ENCODE measurements at regions not wholly inside any gene's neighbourhood (a gene's known extent, or its start where the extent isn't known, plus 50 kb on each side); places are given as distances from the start of the nearest gene placed in this dataset.

DNA sequence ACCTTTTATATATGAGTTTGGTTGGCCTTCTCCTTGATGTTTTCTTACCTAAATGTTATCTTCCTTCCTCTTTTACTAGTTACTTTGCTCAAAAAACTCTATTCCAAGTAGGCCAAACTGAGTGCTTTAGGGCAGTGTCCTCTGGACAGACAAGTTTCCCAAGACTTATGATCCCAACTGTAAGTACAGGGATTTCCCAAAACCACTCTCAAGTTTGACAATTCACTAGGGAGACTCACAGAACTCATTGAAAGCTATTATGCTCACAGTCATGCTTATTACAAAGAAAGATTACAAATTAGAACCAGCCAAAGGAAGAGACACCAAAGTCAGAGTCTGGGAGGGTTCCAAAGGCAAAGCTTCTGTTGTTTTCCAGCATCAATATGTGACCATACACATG lies 534.2 kb upstream of the ALCAM start:
- no peak for ATAC-seq
- no peak for DNase-seq (ENCODE audit: low spot score in 2 of 2)
- Mint-ChIP-seq H3K27ac (no peak overlapping the region), H3K36me3 (no peaks in the 10 kb centered on the region), H3K9me3 (peaks cover 0 to 4% of the 10 kb centered on the region in 2 donors)

DNA sequence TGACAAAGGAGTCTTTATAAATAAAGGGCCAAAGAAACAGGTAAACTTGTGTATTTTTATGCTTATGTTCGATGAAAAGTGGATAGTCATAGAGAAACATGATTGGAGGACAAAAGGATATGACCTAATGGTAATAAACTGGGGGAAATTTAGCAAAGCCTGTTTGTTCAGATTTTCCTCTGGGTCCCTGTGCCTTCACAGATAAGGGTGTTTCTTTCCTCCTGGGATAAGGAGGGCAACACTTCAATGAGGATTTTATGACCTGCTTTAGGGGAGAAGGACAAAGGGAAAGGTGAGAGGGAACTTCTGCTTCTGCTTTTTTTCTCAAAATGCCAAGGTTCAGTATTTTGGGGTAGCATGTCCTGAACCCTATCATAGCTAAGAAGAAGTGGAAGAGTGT lies 531.3 kb upstream of the ALCAM start:
- Mint-ChIP-seq H3K27ac (no peak overlapping the region), H3K36me3 (no peaks in the 10 kb centered on the region), H3K9me3 (peaks cover 0 to 4% of the 10 kb centered on the region in 2 donors)
- ATAC-seq, result no peak
- DNase-seq (ENCODE audit: low spot score in 2 of 2), result no peak

GRCh38 chr3:104846270-104846669 lies 520.4 kb upstream of the ALCAM start:
- no peaks in the 10 kb centered on the region for H3K36me3 Mint-ChIP-seq
- no peak for ATAC-seq
- H3K9me3 Mint-ChIP-seq, result peaks cover 0 to 4% of the 10 kb centered on the region in 2 donors

DNA sequence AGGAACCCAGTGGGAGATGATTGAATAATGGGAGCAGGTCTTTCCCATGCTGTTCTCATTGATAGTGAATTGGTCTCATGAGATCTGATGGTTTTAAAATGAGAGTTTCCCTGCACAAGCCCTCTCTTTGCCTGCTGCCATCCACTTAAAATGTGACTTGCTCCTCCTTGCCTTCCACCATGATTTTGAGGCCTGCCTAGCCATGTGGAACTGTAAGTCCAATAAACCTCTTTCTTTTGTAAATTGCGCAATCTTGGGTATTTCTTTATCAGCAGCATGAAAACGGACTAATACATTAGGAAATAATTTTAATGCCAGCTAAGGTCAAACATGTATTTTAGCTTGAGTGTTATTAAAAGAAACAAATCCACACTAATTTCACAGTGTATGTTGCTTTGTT lies 517.6 kb upstream of the ALCAM start:
- ATAC-seq (no peak), DNase-seq (ENCODE audit: low spot score in 2 of 2) (no peak)
- H3K27ac Mint-ChIP-seq, result no peak overlapping the region
- H3K9me3 Mint-ChIP-seq, result peaks cover 0 to 4% of the 10 kb centered on the region in 2 donors
- no peaks in the 10 kb centered on the region for H3K36me3 Mint-ChIP-seq

More at GRCh38 chr3:104846270-104846669, 520.4 kb upstream of the ALCAM start:
- H3K27ac Mint-ChIP-seq, result no peak overlapping the region
- DNase-seq (ENCODE audit: low spot score in 2 of 2), result no peak

- no peak for ATAC-seq
- Mint-ChIP-seq H3K27ac (no peak overlapping the region), H3K9me3 (no peaks in the 10 kb centered on the region), H3K36me3 (no peaks in the 10 kb centered on the region)
- DNase-seq (ENCODE audit: low spot score in 2 of 2), result no peak
These were observed 512.2 kb upstream of the ALCAM start for GRCh38 chr3:104854468-104854867.

DNA sequence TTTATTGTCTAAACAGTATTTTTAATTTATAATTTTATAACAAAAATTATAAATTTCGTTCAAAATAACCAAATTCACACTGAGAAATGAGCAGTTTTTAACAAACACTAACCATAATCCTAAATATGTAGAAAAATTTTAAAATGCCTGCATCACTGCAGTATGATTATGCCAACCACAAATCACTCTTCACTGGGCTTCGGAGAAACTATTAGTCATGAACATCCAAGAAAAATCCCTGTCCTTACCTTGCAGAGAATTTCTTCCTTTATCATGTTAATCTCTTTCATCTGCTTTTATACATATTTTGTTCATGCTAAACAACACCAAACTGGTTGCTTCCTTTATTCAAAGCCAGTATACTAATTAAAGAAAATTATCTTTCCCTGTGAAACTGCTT lies 511.0 kb upstream of the ALCAM start:
- H3K27ac Mint-ChIP-seq, result no peak overlapping the region
- no peak for ATAC-seq
- H3K36me3 Mint-ChIP-seq, result no peaks in the 10 kb centered on the region
- no peaks in the 10 kb centered on the region for H3K9me3 Mint-ChIP-seq
- no peak for DNase-seq (ENCODE audit: low spot score in 2 of 2)

GRCh38 chr3:104856741-104857140 lies 510.0 kb upstream of the ALCAM start:
- no peaks in the 10 kb centered on the region for H3K9me3 Mint-ChIP-seq
- H3K36me3 Mint-ChIP-seq, result no peaks in the 10 kb centered on the region
- ATAC-seq (no peak), DNase-seq (ENCODE audit: low spot score in 2 of 2) (no peak)
- no peak overlapping the region for H3K27ac Mint-ChIP-seq

- ATAC-seq, result no peak
- no peak overlapping the region for H3K27ac Mint-ChIP-seq
- no peaks in the 10 kb centered on the region for H3K9me3 Mint-ChIP-seq
- H3K36me3 Mint-ChIP-seq, result no peaks in the 10 kb centered on the region
- no peak for DNase-seq (ENCODE audit: low spot score in 2 of 2)
These were observed 498.4 kb upstream of the ALCAM start for GRCh38 chr3:104868291-104868690.

DNA sequence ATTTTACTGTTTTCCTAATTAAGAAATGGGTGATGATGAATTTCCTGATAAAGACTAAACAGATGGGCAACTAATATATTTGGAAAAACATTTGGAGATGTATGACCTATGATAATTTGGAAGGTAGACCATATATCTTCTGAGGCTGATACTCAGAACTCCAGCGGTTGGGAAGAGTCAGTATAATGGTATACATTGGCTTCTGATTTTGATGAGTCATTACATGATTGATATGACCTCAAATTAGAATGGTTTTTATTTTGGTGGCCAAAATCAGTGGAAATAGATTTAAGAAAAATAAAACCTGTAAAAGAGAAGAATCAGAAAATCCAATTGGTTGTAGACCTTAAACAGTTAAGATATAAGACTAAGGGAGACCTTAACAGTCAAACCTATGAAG lies 496.4 kb upstream of the ALCAM start:
- no peak for ATAC-seq
- Mint-ChIP-seq H3K27ac (no peak overlapping the region), H3K9me3 (no peaks in the 10 kb centered on the region), H3K36me3 (no peaks in the 10 kb centered on the region)
- DNase-seq (ENCODE audit: low spot score in 2 of 2), result no peak

DNA sequence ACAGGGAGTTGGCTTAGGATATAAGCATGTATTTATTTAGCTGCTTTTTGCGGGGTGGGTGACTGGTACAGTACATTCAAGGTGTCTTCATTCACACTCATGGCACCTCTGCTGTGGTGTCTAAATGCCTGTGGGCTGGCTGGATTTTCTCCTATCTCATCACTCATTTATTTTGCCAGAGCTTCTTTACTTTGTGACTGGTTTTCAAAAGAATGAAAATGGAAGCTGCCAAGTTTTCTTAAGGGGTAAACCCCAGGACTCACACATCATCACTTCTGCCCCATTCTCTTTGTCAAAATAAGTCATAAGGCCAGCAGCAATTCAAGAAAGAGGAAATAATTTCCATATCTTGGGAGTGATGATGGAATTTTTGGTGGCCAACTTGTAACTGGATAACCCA lies 493.4 kb upstream of the ALCAM start:
- ATAC-seq (no peak), DNase-seq (ENCODE audit: low spot score in 2 of 2) (no peak)
- Mint-ChIP-seq H3K36me3 (no peaks in the 10 kb centered on the region), H3K27ac (no peak overlapping the region), H3K9me3 (no peaks in the 10 kb centered on the region)

DNA sequence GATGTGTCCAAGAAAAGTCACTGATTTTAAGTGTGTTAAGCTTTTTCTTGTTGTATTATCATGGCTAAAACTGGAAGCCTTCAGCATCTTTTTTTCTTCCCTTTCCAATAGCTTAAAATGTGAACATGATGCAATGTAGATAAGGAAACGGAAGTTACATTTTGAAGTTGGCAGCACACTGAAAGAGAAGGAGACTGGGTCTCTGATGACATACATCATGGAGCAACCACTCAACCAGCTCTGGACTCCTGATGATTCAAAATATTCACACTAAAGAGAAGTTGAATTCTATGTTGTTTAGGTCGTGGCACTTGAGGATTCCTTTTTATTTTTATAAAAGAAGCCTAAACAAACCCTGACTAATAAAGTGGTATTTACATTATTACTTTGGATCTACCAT lies 488.3 kb upstream of the ALCAM start:
- no peak for ATAC-seq
- H3K27ac Mint-ChIP-seq, result no peak overlapping the region
- peaks cover 0 to 5% of the 10 kb centered on the region in 2 donors for H3K9me3 Mint-ChIP-seq
- no peak for DNase-seq (ENCODE audit: low spot score in 2 of 2)
- no peaks in the 10 kb centered on the region for H3K36me3 Mint-ChIP-seq

- Mint-ChIP-seq H3K27ac (no peak overlapping the region), H3K9me3 (peaks cover 0 to 5% of the 10 kb centered on the region in 2 donors), H3K36me3 (no peaks in the 10 kb centered on the region)
- ATAC-seq (no peak), DNase-seq (ENCODE audit: low spot score in 2 of 2) (no peak)
These were observed 486.8 kb upstream of the ALCAM start for GRCh38 chr3:104879919-104880318.

GRCh38 chr3:104885214-104885814 lies 481.4 kb upstream of the ALCAM start:
- H3K9me3 Mint-ChIP-seq, result peaks cover under 1 to 5% of the 10 kb centered on the region in 2 donors
- DNase-seq (ENCODE audit: low spot score in 2 of 2) (no peak), ATAC-seq (no peak)
- no peaks in the 10 kb centered on the region for H3K36me3 Mint-ChIP-seq
- H3K27ac Mint-ChIP-seq, result no peak overlapping the region

- Mint-ChIP-seq H3K27ac (no peak overlapping the region), H3K36me3 (no peaks in the 10 kb centered on the region)
These were observed 480.3 kb upstream of the ALCAM start for GRCh38 chr3:104886220-104886995.

DNA sequence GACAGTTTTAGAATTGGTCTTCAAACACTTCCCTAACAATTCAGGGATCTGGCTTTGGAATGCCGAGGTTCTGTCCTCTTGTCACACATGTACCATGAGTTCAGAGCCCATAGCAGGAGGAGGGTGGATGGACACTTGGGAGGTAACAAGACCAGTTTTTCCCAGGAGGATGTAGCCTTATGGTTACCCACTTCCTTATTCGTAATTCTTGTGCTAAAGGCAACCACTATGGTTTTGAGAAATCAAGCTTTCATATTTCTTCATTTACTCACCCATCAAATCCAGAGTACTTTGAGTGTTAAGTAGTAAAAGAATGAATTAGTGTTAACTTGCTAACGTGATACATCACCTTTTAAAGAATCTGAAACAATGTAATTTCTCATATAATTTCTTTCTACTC lies 479.6 kb upstream of the ALCAM start:
- H3K9me3 Mint-ChIP-seq, result peaks cover 0 to 5% of the 10 kb centered on the region in 2 donors
- no peak for ATAC-seq
- no peak for DNase-seq (ENCODE audit: low spot score in 2 of 2)
- H3K36me3 Mint-ChIP-seq, result no peaks in the 10 kb centered on the region
- no peak overlapping the region for H3K27ac Mint-ChIP-seq

More at GRCh38 chr3:104886220-104886995, 480.3 kb upstream of the ALCAM start:
- DNase-seq (ENCODE audit: low spot score in 2 of 2), result no peak
- no peak for ATAC-seq
- peaks cover 0 to 5% of the 10 kb centered on the region in 2 donors for H3K9me3 Mint-ChIP-seq

GRCh38 chr3:104887619-104888018 lies 479.1 kb upstream of the ALCAM start:
- H3K27ac Mint-ChIP-seq, result no peak overlapping the region
- ATAC-seq (no peak), DNase-seq (ENCODE audit: low spot score in 2 of 2) (no peak)
- peaks cover 0 to 5% of the 10 kb centered on the region in 2 donors for H3K9me3 Mint-ChIP-seq
- H3K36me3 Mint-ChIP-seq, result no peaks in the 10 kb centered on the region

DNA sequence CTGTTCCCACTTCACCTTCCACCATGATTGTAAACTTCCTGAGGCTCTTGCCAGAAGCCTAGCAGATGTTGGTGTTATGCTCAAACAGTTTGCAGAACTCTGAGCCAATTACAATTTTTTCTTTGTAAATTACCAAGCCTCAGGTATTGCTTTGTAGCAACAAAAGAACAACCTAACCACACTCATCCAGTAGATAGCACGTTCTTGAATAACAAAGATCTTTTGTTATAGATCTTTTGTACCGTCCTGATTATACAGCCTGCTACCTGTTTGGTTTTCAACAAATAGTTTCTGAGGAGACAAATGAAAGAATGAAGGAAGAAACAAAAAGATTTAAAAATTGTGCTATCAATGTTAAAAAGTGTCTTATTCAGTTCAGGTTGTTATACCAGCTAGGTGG lies 474.7 kb upstream of the ALCAM start:
- no peak overlapping the region for H3K27ac Mint-ChIP-seq
- H3K9me3 Mint-ChIP-seq, result no peaks in the 10 kb centered on the region
- DNase-seq (ENCODE audit: low spot score in 2 of 2), result no peak
- no peaks in the 10 kb centered on the region for H3K36me3 Mint-ChIP-seq
- no peak for ATAC-seq

DNA sequence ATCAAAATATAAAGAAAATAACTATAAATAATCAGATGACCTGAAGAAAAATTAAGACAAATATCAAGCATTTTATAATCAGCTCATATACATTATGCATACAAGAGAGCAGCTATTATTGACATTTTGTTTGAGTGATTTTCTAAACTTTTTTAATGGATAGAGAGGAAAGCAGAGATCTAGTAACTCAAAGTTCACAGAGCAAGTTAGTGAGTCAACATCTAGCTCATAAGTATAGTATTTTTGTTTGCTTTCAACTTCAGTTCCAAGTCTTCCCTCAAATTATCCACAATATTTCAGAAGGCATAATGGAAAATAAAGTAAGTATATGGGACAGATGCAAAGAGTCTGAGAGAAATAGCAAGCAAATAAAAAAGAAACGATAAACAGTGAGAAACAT lies 470.1 kb upstream of the ALCAM start:
- DNase-seq (ENCODE audit: low spot score in 2 of 2) (no peak), ATAC-seq (no peak)
- H3K36me3 Mint-ChIP-seq, result no peaks in the 10 kb centered on the region
- no peak overlapping the region for H3K27ac Mint-ChIP-seq
- no peaks in the 10 kb centered on the region for H3K9me3 Mint-ChIP-seq

Data from activated naive CD4-positive, alpha-beta T cell treated with anti-CD3 and anti-CD28 coated beads, Interleukin-2, amount 50 U/mL, for 72 hours (primary cell).